ENCODE measurements at regions not wholly inside any gene's neighbourhood (a gene's known extent, or its start where the extent isn't known, plus 50 kb on each side); places are given as distances from the start of the nearest gene placed in this dataset.
"Not testable (repeated sequence)": the region's sequence is repeated elsewhere in the genome, so short reads cannot be mapped to it uniquely, and the experiment has no call there.

- Histone ChIP-seq H3K36me3 (ENCODE audit: control insufficient read depth in 3 of 3, insufficient read depth in 2 of 3, low read depth in 1 of 3, low read length in 3 of 3) (peaks cover 0 to 19% (median 3%) of the 10 kb centered on the region in 3 donors), H3K27ac (ENCODE audit: low read depth in 1 of 3, low read length in 2 of 3) (no peak overlapping the region), H3K27me3 (ENCODE audit: control insufficient read depth in 3 of 3, insufficient read depth in 3 of 3, low read length in 3 of 3) (no peaks in the 10 kb centered on the region), H3K4me1 (ENCODE audit: control insufficient read depth in 3 of 3, insufficient read depth in 2 of 3, low read depth in 1 of 3, low read length in 2 of 3) (no peaks in the 10 kb centered on the region), H3K9me3 (ENCODE audit: control insufficient read depth in 2 of 2, insufficient read depth in 1 of 2, low read depth in 1 of 2, low read length in 1 of 2) (no peaks in the 10 kb centered on the region), H3K4me3 (ENCODE audit: low read depth in 1 of 3, low read length in 3 of 3) (no peak overlapping the region)
- WGBS, 3 donors = 29 to 66% (median 39%) methylated on average over 9 of the region's 9 CpGs
- peak in 1 of 2 donors; percentile 11 for DNase-seq
- no peak for FAIRE-seq
Measured at GRCh38 chr1:232421143-232421796, 208.7 kb downstream of the SIPA1L2 start.

- Histone ChIP-seq H3K4me1 (ENCODE audit: control insufficient read depth in 3 of 3, insufficient read depth in 2 of 3, low read depth in 1 of 3, low read length in 2 of 3) (no peaks in the 10 kb centered on the region), H3K4me3 (ENCODE audit: low read depth in 1 of 3, low read length in 3 of 3) (no peak overlapping the region), H3K27me3 (ENCODE audit: control insufficient read depth in 3 of 3, insufficient read depth in 3 of 3, low read length in 3 of 3) (no peaks in the 10 kb centered on the region), H3K36me3 (ENCODE audit: control insufficient read depth in 3 of 3, insufficient read depth in 2 of 3, low read depth in 1 of 3, low read length in 3 of 3) (peaks cover 0 to 29% (median 0%) of the 10 kb centered on the region in 3 donors), H3K27ac (ENCODE audit: low read depth in 1 of 3, low read length in 2 of 3) (no peak overlapping the region), H3K9me3 (ENCODE audit: control insufficient read depth in 2 of 2, insufficient read depth in 1 of 2, low read depth in 1 of 2, low read length in 1 of 2) (no peaks in the 10 kb centered on the region)
- WGBS, 3 donors = 89 to 96% (median 94%) methylated on average over 10 of the region's 10 CpGs
- FAIRE-seq = no peak
- DNase-seq = no peak
Measured at GRCh38 chr1:232417636-232418248, 212.2 kb downstream of the SIPA1L2 start.

GRCh38 chr1:232416026-232416568 is 213.8 kb downstream of the SIPA1L2 start:
- H3K4me3 ChIP-seq (ENCODE audit: low read depth in 1 of 3, low read length in 3 of 3) = no peak overlapping the region
- FAIRE-seq (no peak), DNase-seq (no peak)
- H3K4me1 ChIP-seq (ENCODE audit: control insufficient read depth in 3 of 3, insufficient read depth in 2 of 3, low read depth in 1 of 3, low read length in 2 of 3) = no peaks in the 10 kb centered on the region
- H3K9me3 ChIP-seq (ENCODE audit: control insufficient read depth in 2 of 2, insufficient read depth in 1 of 2, low read depth in 1 of 2, low read length in 1 of 2) = no peaks in the 10 kb centered on the region
- no peak overlapping the region for H3K27ac ChIP-seq (ENCODE audit: low read depth in 1 of 3, low read length in 2 of 3)
- H3K27me3 ChIP-seq (ENCODE audit: control insufficient read depth in 3 of 3, insufficient read depth in 3 of 3, low read length in 3 of 3) = no peaks in the 10 kb centered on the region
- 84 to 93% (median 90%) methylated on average over 8 of the region's 8 CpGs for WGBS, 3 donors
- peaks cover 0 to 29% (median 1%) of the 10 kb centered on the region in 3 donors for H3K36me3 ChIP-seq (ENCODE audit: control insufficient read depth in 3 of 3, insufficient read depth in 2 of 3, low read depth in 1 of 3, low read length in 3 of 3)

GRCh38 chr1:232415481-232415880 is 214.5 kb downstream of the SIPA1L2 start:
- 80 to 94% (median 91%) methylated on average over 9 to 10 of the region's 10 CpGs for WGBS, 3 donors
- not testable (repeated sequence) for H3K4me3 ChIP-seq (ENCODE audit: low read depth in 1 of 3, low read length in 3 of 3); DNase-seq; FAIRE-seq; H3K27ac ChIP-seq (ENCODE audit: low read depth in 1 of 3, low read length in 2 of 3); H3K9me3 ChIP-seq (ENCODE audit: control insufficient read depth in 2 of 2, insufficient read depth in 1 of 2, low read depth in 1 of 2, low read length in 1 of 2); H3K27me3 ChIP-seq (ENCODE audit: control insufficient read depth in 3 of 3, insufficient read depth in 3 of 3, low read length in 3 of 3); H3K4me1 ChIP-seq (ENCODE audit: control insufficient read depth in 3 of 3, insufficient read depth in 2 of 3, low read depth in 1 of 3, low read length in 2 of 3)
- peaks cover 0 to 27% (median 3%) of the 10 kb centered on the region in 3 donors for H3K36me3 ChIP-seq (ENCODE audit: control insufficient read depth in 3 of 3, insufficient read depth in 2 of 3, low read depth in 1 of 3, low read length in 3 of 3)

GRCh38 chr1:232414100-232414499 is 215.8 kb downstream of the SIPA1L2 start:
- FAIRE-seq = no peak
- peaks cover 0 to 29% (median 3%) of the 10 kb centered on the region in 3 donors for H3K36me3 ChIP-seq (ENCODE audit: control insufficient read depth in 3 of 3, insufficient read depth in 2 of 3, low read depth in 1 of 3, low read length in 3 of 3)
- no peak overlapping the region for H3K27ac ChIP-seq (ENCODE audit: low read depth in 1 of 3, low read length in 2 of 3)
- WGBS, 3 donors = 90 to 97% (median 95%) methylated on average over 7 of the region's 7 CpGs
- H3K27me3 ChIP-seq (ENCODE audit: control insufficient read depth in 3 of 3, insufficient read depth in 3 of 3, low read length in 3 of 3) = no peaks in the 10 kb centered on the region
- H3K4me3 ChIP-seq (ENCODE audit: low read depth in 1 of 3, low read length in 3 of 3) = no peak overlapping the region
- no peaks in the 10 kb centered on the region for H3K4me1 ChIP-seq (ENCODE audit: control insufficient read depth in 3 of 3, insufficient read depth in 2 of 3, low read depth in 1 of 3, low read length in 2 of 3)
- no peak for DNase-seq
- H3K9me3 ChIP-seq (ENCODE audit: control insufficient read depth in 2 of 2, insufficient read depth in 1 of 2, low read depth in 1 of 2, low read length in 1 of 2) = peaks cover 0 to 6% of the 10 kb centered on the region in 2 donors

- Histone ChIP-seq H3K27ac (ENCODE audit: low read depth in 1 of 3, low read length in 2 of 3) (no peak overlapping the region), H3K9me3 (ENCODE audit: control insufficient read depth in 2 of 2, insufficient read depth in 1 of 2, low read depth in 1 of 2, low read length in 1 of 2) (peaks cover 0 to 6% of the 10 kb centered on the region in 2 donors), H3K27me3 (ENCODE audit: control insufficient read depth in 3 of 3, insufficient read depth in 3 of 3, low read length in 3 of 3) (no peaks in the 10 kb centered on the region), H3K4me1 (ENCODE audit: control insufficient read depth in 3 of 3, insufficient read depth in 2 of 3, low read depth in 1 of 3, low read length in 2 of 3) (no peaks in the 10 kb centered on the region), H3K4me3 (ENCODE audit: low read depth in 1 of 3, low read length in 3 of 3) (no peak overlapping the region), H3K36me3 (ENCODE audit: control insufficient read depth in 3 of 3, insufficient read depth in 2 of 3, low read depth in 1 of 3, low read length in 3 of 3) (peaks cover 0 to 27% (median 3%) of the 10 kb centered on the region in 3 donors)
- WGBS, 3 donors = 89 to 94% (median 91%) methylated on average over 2 of the region's 2 CpGs
- FAIRE-seq (no peak), DNase-seq (no peak)
Measured at GRCh38 chr1:232413674-232414073, 216.3 kb downstream of the SIPA1L2 start.

GRCh38 chr1:232409584-232409983 is 220.3 kb downstream of the SIPA1L2 start:
- Histone ChIP-seq H3K36me3 (ENCODE audit: control insufficient read depth in 3 of 3, insufficient read depth in 2 of 3, low read depth in 1 of 3, low read length in 3 of 3) (peaks cover 0 to 20% (median 3%) of the 10 kb centered on the region in 3 donors), H3K4me1 (ENCODE audit: control insufficient read depth in 3 of 3, insufficient read depth in 2 of 3, low read depth in 1 of 3, low read length in 2 of 3) (no peaks in the 10 kb centered on the region), H3K27ac (ENCODE audit: low read depth in 1 of 3, low read length in 2 of 3) (no peak overlapping the region), H3K9me3 (ENCODE audit: control insufficient read depth in 2 of 2, insufficient read depth in 1 of 2, low read depth in 1 of 2, low read length in 1 of 2) (peaks cover 0 to 6% of the 10 kb centered on the region in 2 donors), H3K27me3 (ENCODE audit: control insufficient read depth in 3 of 3, insufficient read depth in 3 of 3, low read length in 3 of 3) (no peaks in the 10 kb centered on the region), H3K4me3 (ENCODE audit: low read depth in 1 of 3, low read length in 3 of 3) (no peak overlapping the region)
- DNase-seq = no peak
- FAIRE-seq = no peak

GRCh38 chr1:232407120-232407519 is 222.8 kb downstream of the SIPA1L2 start:
- Histone ChIP-seq H3K9me3 (ENCODE audit: control insufficient read depth in 2 of 2, insufficient read depth in 1 of 2, low read depth in 1 of 2, low read length in 1 of 2) (peaks cover 0 to 6% of the 10 kb centered on the region in 2 donors), H3K36me3 (ENCODE audit: control insufficient read depth in 3 of 3, insufficient read depth in 2 of 3, low read depth in 1 of 3, low read length in 3 of 3) (peaks cover 0 to 22% (median 4%) of the 10 kb centered on the region in 3 donors), H3K4me1 (ENCODE audit: control insufficient read depth in 3 of 3, insufficient read depth in 2 of 3, low read depth in 1 of 3, low read length in 2 of 3) (no peaks in the 10 kb centered on the region), H3K27me3 (ENCODE audit: control insufficient read depth in 3 of 3, insufficient read depth in 3 of 3, low read length in 3 of 3) (no peaks in the 10 kb centered on the region), H3K27ac (ENCODE audit: low read depth in 1 of 3, low read length in 2 of 3) (no peak overlapping the region), H3K4me3 (ENCODE audit: low read depth in 1 of 3, low read length in 3 of 3) (no peak overlapping the region)
- DNase-seq (no peak), FAIRE-seq (no peak)

Measured in small intestine (tissue), 7 donors.